ENCODE measurements at regions not wholly inside any gene's neighbourhood (a gene's known extent, or its start where the extent isn't known, plus 50 kb on each side); places are given as distances from the start of the nearest gene placed in this dataset.
A peak's percentile ranks its signal among the peaks of the same experiment; 100 is the strongest.

DNA sequence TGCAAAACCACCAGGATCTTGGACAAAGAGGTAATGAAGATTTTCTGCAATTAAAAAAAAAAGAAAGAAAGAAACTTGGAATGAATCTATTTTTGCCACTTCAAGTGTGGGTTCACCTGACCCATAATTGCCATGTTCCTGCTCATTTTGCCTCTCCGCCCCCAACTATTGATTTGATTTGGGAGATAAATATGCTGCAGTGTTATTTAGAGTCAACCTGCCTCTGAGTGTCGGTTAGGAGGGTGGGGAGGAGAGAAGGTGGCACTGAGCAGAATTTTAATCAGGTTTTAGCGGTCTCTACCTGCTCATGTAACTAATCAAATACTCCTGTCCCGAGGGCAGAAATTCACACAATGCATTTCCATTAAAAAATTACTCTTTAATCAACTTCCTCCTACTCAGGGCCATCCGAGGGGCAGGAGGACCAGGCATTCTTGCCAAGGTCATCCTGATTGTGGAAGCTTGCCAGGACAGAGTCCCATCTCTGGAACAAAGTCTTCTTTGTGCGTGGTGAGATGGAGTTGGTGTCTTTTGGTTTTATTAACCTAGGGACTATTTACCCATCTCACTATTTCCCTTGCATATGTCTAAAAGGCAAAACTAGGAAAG is 300.1 kb downstream of the CDH26 start (continued):
- TF ChIP-seq, protein P1, sequence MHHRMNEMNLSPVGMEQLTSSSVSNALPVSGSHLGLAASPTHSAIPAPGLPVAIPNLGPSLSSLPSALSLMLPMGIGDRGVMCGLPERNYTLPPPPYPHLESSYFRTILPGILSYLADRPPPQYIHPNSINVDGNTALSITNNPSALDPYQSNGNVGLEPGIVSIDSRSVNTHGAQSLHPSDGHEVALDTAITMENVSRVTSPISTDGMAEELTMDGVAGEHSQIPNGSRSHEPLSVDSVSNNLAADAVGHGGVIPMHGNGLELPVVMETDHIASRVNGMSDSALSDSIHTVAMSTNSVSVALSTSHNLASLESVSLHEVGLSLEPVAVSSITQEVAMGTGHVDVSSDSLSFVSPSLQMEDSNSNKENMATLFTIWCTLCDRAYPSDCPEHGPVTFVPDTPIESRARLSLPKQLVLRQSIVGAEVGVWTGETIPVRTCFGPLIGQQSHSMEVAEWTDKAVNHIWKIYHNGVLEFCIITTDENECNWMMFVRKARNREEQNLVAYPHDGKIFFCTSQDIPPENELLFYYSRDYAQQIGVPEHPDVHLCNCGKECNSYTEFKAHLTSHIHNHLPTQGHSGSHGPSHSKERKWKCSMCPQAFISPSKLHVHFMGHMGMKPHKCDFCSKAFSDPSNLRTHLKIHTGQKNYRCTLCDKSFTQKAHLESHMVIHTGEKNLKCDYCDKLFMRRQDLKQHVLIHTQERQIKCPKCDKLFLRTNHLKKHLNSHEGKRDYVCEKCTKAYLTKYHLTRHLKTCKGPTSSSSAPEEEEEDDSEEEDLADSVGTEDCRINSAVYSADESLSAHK (tag by site-specific recombination; IDR thresholded peaks at IDR 0.05), result no peak

DNA sequence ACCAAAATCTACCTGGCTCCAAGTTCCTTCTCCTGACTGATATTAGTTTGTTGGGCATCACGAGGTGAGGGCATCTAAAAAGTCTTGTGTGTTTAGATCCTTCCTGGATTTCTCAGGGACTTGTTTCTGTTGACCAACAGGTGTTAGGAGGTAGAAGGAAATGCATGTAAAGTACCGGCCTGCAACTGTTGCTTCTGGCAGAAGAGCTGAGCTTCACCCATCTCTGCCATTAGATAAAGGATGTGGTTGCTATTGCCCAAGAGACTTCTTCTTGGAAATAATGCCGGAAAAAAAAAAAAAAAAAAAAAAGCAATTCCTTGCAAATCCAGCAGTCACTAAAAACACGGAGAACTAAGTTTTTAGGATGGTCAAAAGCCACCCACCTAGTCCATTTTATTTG is 303.1 kb downstream of the CDH26 start:
- TF ChIP-seq SCRT2 (tag by site-specific recombination; IDR thresholded peaks at IDR 0.05) (peak; percentile 78), ZNF555 (tag by site-specific recombination; conservative IDR thresholded peaks at IDR 0.05) (no peak), SCRT1 (tag by site-specific recombination; IDR thresholded peaks at IDR 0.05; ENCODE audit: borderline replicate concordance) (peak; percentile 44; the same call in 1 of the 2 replicates)
- Histone ChIP-seq H3K27ac (ENCODE audit: extremely low read depth, low read depth, low read length) (no peak overlapping the region), H3K9me3 (ENCODE audit: control insufficient read depth, insufficient read depth, low read depth, low read length) (no peaks in the 10 kb centered on the region), H3K4me3 (ENCODE audit: low read depth, low read length) (no peak overlapping the region), H3K36me3 (ENCODE audit: control insufficient read depth in 2 of 2, insufficient read depth in 1 of 2, low read length in 2 of 2) (no peaks in the 10 kb centered on the region), H3K4me1 (ENCODE audit: control insufficient read depth, insufficient read depth, low read length) (no peaks in the 10 kb centered on the region)
- ChIA-PET POLR2A (no interaction called here), CTCF (interaction anchor here (0.7 to 3.8 kb wide), 5 partner anchors 11 to 204 kb away, joined by 3 to 15 read pairs (median 5); no protein-coding TSS in a partner anchor)

DNA sequence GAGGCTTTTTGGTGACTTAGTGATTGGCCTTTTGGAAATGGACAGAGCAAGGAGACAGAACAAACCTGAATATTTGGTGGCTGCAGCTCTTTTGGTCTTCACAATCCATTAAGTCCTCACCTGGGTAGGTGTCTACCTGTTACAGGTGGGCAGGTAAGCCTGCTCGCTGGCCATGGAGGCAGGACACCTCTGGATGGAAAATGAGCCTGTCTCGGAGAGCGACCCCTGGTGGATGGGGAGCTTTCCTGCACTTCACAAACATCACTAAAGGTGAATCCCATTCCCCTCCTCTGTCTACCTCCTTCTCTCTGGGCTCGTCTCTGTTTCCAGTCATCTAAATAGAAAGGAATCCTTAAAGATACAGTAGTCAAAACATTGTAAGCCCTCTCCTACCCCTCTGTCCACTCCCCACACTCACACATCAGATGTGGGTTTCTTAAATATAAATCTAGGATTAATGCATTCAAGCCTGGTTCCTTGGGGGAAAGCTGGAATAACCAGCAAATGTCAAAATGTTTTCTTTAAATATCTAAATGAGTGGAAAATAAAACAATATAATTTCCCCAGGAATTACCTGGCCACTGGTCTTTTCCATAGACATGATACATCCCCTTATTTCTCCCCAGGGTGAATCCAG is 304.9 kb downstream of the CDH26 start:
- Histone ChIP-seq H3K36me3 (ENCODE audit: control insufficient read depth in 2 of 2, insufficient read depth in 1 of 2, low read length in 2 of 2) (no peaks in the 10 kb centered on the region), H3K4me1 (ENCODE audit: control insufficient read depth, insufficient read depth, low read length) (no peaks in the 10 kb centered on the region), H3K9me3 (ENCODE audit: control insufficient read depth, insufficient read depth, low read depth, low read length) (no peaks in the 10 kb centered on the region), H3K27ac (ENCODE audit: extremely low read depth, low read depth, low read length) (no peak overlapping the region), H3K4me3 (ENCODE audit: low read depth, low read length) (no peak overlapping the region)
- CTCF ChIA-PET, result interaction anchor here (0.6 to 3.8 kb wide), 24 partner anchors 9 to 1433 kb away, joined by 3 to 27 read pairs (median 4); no protein-coding TSS in a partner anchor
- peak; percentile 34 for TF ChIP-seq ZNF654 (tag by site-specific recombination; IDR thresholded peaks at IDR 0.05; ENCODE audit: low read depth)
- TF ChIP-seq ZNF112 (tag by site-specific recombination; IDR thresholded peaks at IDR 0.05), result no peak
- TF ChIP-seq ZEB2 (tag by site-specific recombination; IDR thresholded peaks at IDR 0.05), result peak; percentile 92
- TF ChIP-seq, protein P2, sequence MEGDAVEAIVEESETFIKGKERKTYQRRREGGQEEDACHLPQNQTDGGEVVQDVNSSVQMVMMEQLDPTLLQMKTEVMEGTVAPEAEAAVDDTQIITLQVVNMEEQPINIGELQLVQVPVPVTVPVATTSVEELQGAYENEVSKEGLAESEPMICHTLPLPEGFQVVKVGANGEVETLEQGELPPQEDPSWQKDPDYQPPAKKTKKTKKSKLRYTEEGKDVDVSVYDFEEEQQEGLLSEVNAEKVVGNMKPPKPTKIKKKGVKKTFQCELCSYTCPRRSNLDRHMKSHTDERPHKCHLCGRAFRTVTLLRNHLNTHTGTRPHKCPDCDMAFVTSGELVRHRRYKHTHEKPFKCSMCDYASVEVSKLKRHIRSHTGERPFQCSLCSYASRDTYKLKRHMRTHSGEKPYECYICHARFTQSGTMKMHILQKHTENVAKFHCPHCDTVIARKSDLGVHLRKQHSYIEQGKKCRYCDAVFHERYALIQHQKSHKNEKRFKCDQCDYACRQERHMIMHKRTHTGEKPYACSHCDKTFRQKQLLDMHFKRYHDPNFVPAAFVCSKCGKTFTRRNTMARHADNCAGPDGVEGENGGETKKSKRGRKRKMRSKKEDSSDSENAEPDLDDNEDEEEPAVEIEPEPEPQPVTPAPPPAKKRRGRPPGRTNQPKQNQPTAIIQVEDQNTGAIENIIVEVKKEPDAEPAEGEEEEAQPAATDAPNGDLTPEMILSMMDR (tag by site-specific recombination; IDR thresholded peaks at IDR 0.05), result peak; percentile 37
- POLR2A ChIA-PET, result no interaction called here

DNA sequence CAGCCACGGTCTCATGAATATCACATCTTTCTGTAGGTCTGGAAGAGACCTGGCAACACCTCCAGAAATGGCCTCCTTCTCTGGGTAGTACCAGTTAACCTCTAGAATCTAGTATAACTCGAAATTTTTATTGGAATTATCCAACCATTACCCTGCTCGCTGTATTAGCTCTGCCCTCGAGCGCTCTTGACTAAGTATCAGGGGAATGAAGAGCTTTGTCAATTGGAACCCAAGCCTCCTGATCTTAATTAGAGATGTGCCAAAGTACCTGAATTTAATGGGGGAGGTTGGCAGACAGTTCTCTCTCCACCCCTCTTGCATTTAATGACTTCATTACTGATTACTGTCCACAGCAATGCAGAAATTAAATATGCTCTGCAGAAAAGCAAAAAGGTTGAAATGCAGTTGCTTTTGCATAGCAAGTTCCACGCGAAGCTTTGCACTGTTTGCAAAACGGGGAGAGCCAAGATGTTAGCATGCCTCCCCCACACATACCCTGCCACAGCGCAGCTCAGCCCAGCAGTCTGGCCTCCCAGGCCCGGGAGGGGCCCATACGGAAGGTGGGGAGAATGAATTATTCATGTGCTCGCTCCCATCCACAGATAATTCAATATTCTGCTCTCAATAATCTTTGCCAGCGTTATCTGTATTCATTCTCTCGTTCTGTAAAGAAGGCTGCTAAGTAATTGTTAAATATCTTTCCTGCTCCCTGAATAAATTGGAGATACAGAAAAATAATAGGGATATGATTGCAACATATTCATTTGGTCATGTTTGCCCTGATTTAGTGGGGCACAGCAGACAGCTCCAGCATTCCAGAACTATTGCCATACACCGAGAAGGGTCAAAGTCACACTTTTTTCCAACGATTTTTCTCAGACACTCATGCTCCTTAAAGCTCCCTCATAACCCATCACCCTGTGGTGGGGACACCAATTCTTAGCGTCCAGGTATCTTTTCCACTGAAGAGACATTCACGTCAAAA is 305.8 kb downstream of the CDH26 start:
- H3K4me3 ChIP-seq (ENCODE audit: low read depth, low read length), result no peak overlapping the region
- no peak overlapping the region for H3K27ac ChIP-seq (ENCODE audit: extremely low read depth, low read depth, low read length)
- TF ChIP-seq ZFHX2 (tag by site-specific recombination; conservative IDR thresholded peaks at IDR 0.05), result no peak
- TF ChIP-seq, protein P3, sequence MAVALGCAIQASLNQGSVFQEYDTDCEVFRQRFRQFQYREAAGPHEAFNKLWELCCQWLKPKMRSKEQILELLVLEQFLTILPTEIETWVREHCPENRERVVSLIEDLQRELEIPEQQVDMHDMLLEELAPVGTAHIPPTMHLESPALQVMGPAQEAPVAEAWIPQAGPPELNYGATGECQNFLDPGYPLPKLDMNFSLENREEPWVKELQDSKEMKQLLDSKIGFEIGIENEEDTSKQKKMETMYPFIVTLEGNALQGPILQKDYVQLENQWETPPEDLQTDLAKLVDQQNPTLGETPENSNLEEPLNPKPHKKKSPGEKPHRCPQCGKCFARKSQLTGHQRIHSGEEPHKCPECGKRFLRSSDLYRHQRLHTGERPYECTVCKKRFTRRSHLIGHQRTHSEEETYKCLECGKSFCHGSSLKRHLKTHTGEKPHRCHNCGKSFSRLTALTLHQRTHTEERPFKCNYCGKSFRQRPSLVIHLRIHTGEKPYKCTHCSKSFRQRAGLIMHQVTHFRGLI (tag by site-specific recombination; IDR thresholded peaks at IDR 0.05), result no peak
- TF ChIP-seq KLF10 (tag by site-specific recombination; IDR thresholded peaks at IDR 0.05), result no peak
- TF ChIP-seq, protein P4, sequence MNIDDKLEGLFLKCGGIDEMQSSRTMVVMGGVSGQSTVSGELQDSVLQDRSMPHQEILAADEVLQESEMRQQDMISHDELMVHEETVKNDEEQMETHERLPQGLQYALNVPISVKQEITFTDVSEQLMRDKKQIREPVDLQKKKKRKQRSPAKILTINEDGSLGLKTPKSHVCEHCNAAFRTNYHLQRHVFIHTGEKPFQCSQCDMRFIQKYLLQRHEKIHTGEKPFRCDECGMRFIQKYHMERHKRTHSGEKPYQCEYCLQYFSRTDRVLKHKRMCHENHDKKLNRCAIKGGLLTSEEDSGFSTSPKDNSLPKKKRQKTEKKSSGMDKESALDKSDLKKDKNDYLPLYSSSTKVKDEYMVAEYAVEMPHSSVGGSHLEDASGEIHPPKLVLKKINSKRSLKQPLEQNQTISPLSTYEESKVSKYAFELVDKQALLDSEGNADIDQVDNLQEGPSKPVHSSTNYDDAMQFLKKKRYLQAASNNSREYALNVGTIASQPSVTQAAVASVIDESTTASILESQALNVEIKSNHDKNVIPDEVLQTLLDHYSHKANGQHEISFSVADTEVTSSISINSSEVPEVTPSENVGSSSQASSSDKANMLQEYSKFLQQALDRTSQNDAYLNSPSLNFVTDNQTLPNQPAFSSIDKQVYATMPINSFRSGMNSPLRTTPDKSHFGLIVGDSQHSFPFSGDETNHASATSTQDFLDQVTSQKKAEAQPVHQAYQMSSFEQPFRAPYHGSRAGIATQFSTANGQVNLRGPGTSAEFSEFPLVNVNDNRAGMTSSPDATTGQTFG (tag by site-specific recombination; IDR thresholded peaks at IDR 0.05; ENCODE audit: borderline replicate concordance), result no peak
- no peak for TF ChIP-seq ZNF837 (tag by site-specific recombination; IDR thresholded peaks at IDR 0.05)
- TF ChIP-seq ZNF658 (tag by site-specific recombination; IDR thresholded peaks at IDR 0.05), result no peak
- H3K36me3 ChIP-seq (ENCODE audit: control insufficient read depth in 2 of 2, insufficient read depth in 1 of 2, low read length in 2 of 2), result no peaks in the 10 kb centered on the region
- no peaks in the 10 kb centered on the region for H3K4me1 ChIP-seq (ENCODE audit: control insufficient read depth, insufficient read depth, low read length)
- ChIA-PET POLR2A (no interaction called here), CTCF (interaction anchor here (0.6 to 3.8 kb wide), 15 partner anchors 8 to 356 kb away, joined by 3 to 27 read pairs (median 4); no protein-coding TSS in a partner anchor)
- H3K9me3 ChIP-seq (ENCODE audit: control insufficient read depth, insufficient read depth, low read depth, low read length), result no peaks in the 10 kb centered on the region

Data from HEK293 (cell line).